ENCODE measurements at regions not wholly inside any gene's neighbourhood (a gene's known extent, or its start where the extent isn't known, plus 50 kb on each side); places are given as distances from the start of the nearest gene placed in this dataset.

DNA sequence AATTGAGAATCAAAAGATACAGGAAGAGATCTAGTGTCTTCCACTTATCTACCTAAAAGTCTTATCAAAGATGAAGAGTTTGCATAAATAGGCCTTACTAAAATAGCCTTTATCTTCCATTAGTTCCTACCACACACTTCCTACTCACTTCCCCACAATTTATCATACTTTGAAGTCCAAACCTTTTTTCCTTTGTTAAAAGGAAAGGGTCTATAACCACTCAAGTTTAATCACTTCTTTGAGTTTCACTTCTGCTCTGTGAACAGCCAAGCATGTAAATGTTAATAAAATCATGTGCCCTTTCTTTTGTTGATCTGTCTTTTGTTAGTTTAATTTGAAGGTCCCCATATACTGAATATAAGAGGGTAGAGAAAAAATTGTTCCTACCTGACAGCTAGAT lies 114.5 kb downstream of the PHLDA1 start:
- TF ChIP-seq, protein P1, sequence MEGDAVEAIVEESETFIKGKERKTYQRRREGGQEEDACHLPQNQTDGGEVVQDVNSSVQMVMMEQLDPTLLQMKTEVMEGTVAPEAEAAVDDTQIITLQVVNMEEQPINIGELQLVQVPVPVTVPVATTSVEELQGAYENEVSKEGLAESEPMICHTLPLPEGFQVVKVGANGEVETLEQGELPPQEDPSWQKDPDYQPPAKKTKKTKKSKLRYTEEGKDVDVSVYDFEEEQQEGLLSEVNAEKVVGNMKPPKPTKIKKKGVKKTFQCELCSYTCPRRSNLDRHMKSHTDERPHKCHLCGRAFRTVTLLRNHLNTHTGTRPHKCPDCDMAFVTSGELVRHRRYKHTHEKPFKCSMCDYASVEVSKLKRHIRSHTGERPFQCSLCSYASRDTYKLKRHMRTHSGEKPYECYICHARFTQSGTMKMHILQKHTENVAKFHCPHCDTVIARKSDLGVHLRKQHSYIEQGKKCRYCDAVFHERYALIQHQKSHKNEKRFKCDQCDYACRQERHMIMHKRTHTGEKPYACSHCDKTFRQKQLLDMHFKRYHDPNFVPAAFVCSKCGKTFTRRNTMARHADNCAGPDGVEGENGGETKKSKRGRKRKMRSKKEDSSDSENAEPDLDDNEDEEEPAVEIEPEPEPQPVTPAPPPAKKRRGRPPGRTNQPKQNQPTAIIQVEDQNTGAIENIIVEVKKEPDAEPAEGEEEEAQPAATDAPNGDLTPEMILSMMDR (IDR thresholded peaks at IDR 0.05 in 8 of 11, conservative IDR thresholded peaks at IDR 0.05 in 3 of 11): no peak
- no peak for TF ChIP-seq POLR2AphosphoS5 (IDR thresholded peaks at IDR 0.05)

Measured in spleen (tissue), 7 donors.